Epidermal melanocyte (primary cell): ENCODE measurements at regions not wholly inside any gene's neighbourhood (a gene's known extent, or its start where the extent isn't known, plus 50 kb on each side); places are given as distances from the start of the nearest gene placed in this dataset.

Source experiments
- DNase-seq: peaks from one replicate; pipeline ENCODE4 v3.0.0; 2011; ENCODE audit warnings: low spot score; ENCODE audit not compliant: insufficient read length

- no peak for DNase-seq
Measured at GRCh38 chr14:65872536-65872935, 460.0 kb downstream of the FUT8 start.

- DNase-seq = no peak
Measured at GRCh38 chr14:65877166-65877565, 464.6 kb downstream of the FUT8 start.

GRCh38 chr14:65877624-65878023, 465.1 kb downstream of the FUT8 start:
- no peak for DNase-seq

- no peak for DNase-seq
Measured at GRCh38 chr14:65878586-65878985, 466.1 kb downstream of the FUT8 start.

GRCh38 chr14:65879248-65880009, 466.9 kb downstream of the FUT8 start:
- no peak for DNase-seq

- DNase-seq = no peak
Measured at GRCh38 chr14:65880507-65880906, 468.0 kb downstream of the FUT8 start.

- DNase-seq = no peak
Measured at GRCh38 chr14:65881642-65882041, 469.1 kb downstream of the FUT8 start.

- no peak for DNase-seq
Measured at GRCh38 chr14:65888677-65889076, 476.1 kb downstream of the FUT8 start.

- no peak for DNase-seq
Measured at GRCh38 chr14:65892315-65892714, 479.8 kb downstream of the FUT8 start.

- DNase-seq = no peak
Measured at GRCh38 chr14:65900164-65900563, 487.6 kb downstream of the FUT8 start.

- no peak for DNase-seq
Measured at GRCh38 chr14:65901595-65901994, 489.1 kb downstream of the FUT8 start.

- DNase-seq = no peak
Measured at GRCh38 chr14:65904988-65905387, 492.5 kb downstream of the FUT8 start.

- DNase-seq = no peak
Measured at GRCh38 chr14:65906344-65906743, 493.8 kb downstream of the FUT8 start.

- no peak for DNase-seq
Measured at GRCh38 chr14:65906948-65907347, 494.4 kb downstream of the FUT8 start.

GRCh38 chr14:65910108-65910786, 497.7 kb downstream of the FUT8 start:
- DNase-seq = peak; percentile 26

GRCh38 chr14:65915125-65915524, 502.6 kb downstream of the FUT8 start:
- DNase-seq = no peak

- DNase-seq = no peak
Measured at GRCh38 chr14:65916055-65916454, 503.5 kb downstream of the FUT8 start.

GRCh38 chr14:65920996-65921395, 508.5 kb downstream of the FUT8 start:
- no peak for DNase-seq

GRCh38 chr14:65922142-65922541, 509.6 kb downstream of the FUT8 start:
- peak; percentile 49 for DNase-seq

GRCh38 chr14:65926504-65926903, 514.0 kb downstream of the FUT8 start:
- no peak for DNase-seq

GRCh38 chr14:65926935-65927700, 514.6 kb downstream of the FUT8 start:
- no peak for DNase-seq

GRCh38 chr14:65927931-65928356, 515.4 kb downstream of the FUT8 start:
- DNase-seq = no peak
